CD4-positive, alpha-beta T cell (primary cell): ENCODE measurements at regions not wholly inside any gene's neighbourhood (a gene's known extent, or its start where the extent isn't known, plus 50 kb on each side); places are given as distances from the start of the nearest gene placed in this dataset.

ENCODE experiments used
- ATAC-seq: fragments of 200-7000 bp; cut with Tn5 transposase; one replicate; pipeline ENCODE4 v1.10.0; 2022; ENCODE audit warnings: mild to moderate bottlenecking; ENCODE audit not compliant: poor library complexity
- CTCF ChIA-PET: fragments of 350-600 bp; sonication (Branson Sonifier 250); formaldehyde crosslinking; loops from one replicate; lab custom pipeline; 2021; ENCODE audit warnings: antibody characterized with exemption, inconsistent platforms; lab: Charles Lee
- POLR2A ChIA-PET: fragments of 350-600 bp; sonication (Branson Sonifier 250); formaldehyde crosslinking; loops from one replicate; lab custom pipeline; 2021; ENCODE audit warnings: antibody characterized with exemption, inconsistent platforms; lab: Charles Lee
- DNase-seq, 14 experiments: peaks; one replicate each; pipeline ENCODE4 v3.0.0-alpha.2; 2013 to 2020; ENCODE audit warnings: mixed read lengths in 2 of 14
- H3K27ac ChIP-seq, 2 donors: one replicate each; pipeline versions ENCODE4 v1.5.1 to v1.7.0; 2013; ENCODE audit warnings: low read length in 2 of 2, low read depth in 1 of 2, mild to moderate bottlenecking in 1 of 2
- H3K27me3 ChIP-seq, 2 experiments: 1 replicate in 1 of 2; 2 replicates in 1 of 2; pipeline versions ENCODE4 v1.6.1 to v1.7.0; 2013; ENCODE audit warnings: low read length in 2 of 2, control low read depth in 1 of 2, mild to moderate bottlenecking in 1 of 2, moderate library complexity in 1 of 2; ENCODE audit not compliant: insufficient read depth in 2 of 2, control insufficient read depth in 1 of 2
- H3K36me3 ChIP-seq: one replicate; pipeline ENCODE4 v1.6.1; 2013; ENCODE audit warnings: low read length, control low read depth; ENCODE audit not compliant: insufficient read depth
- H3K4me1 ChIP-seq: one replicate; pipeline ENCODE4 v1.6.1; 2013; ENCODE audit warnings: low read length, control low read depth; ENCODE audit not compliant: insufficient read depth
- H3K4me3 ChIP-seq: one replicate; pipeline ENCODE4 v1.5.1; 2013; ENCODE audit warnings: mild to moderate bottlenecking, low read length, moderate library complexity
- H3K9me3 ChIP-seq, 2 experiments: 1 replicate in 1 of 2; 2 replicates in 1 of 2; pipeline versions ENCODE4 v1.6.1 to v1.7.0; 2013; ENCODE audit warnings: low read length in 2 of 2, mild to moderate bottlenecking in 2 of 2, control low read depth in 1 of 2, moderate library complexity in 1 of 2; ENCODE audit not compliant: control insufficient read depth in 1 of 2, insufficient read depth in 1 of 2
- H3K27ac Mint-ChIP-seq: one replicate; pipeline ENCODE4 v1.8.0; 2020; ENCODE audit warnings: mixed read lengths
- H3K27me3 Mint-ChIP-seq: one replicate; pipeline ENCODE4 v1.8.0; 2021; ENCODE audit warnings: mixed read lengths
- H3K36me3 Mint-ChIP-seq: one replicate; pipeline ENCODE4 v1.8.0; 2021; ENCODE audit warnings: low read depth, mixed read lengths
- H3K4me1 Mint-ChIP-seq: one replicate; pipeline ENCODE4 v1.8.0; 2021; ENCODE audit warnings: low read depth, mixed read lengths
- H3K4me3 Mint-ChIP-seq: one replicate; pipeline ENCODE4 v1.8.0; 2020; ENCODE audit warnings: mild to moderate bottlenecking, mixed read lengths
- H3K9me3 Mint-ChIP-seq: one replicate; pipeline ENCODE4 v1.8.0; 2020; ENCODE audit warnings: mixed read lengths
- CTCF ChIP-seq: fragments of 200-600 bp; IDR thresholded peaks from one replicate; pipeline ENCODE4 v1.8.0; 2022; ENCODE audit warnings: antibody characterized with exemption, mild to moderate bottlenecking
- intact Hi-C, 2 experiments: fragments of 100-400 bp; cut with DNase I in 1 of 2; cut with micrococcal nuclease in 1 of 2; formaldehyde crosslinking; loops; one replicate each; pipeline versions ENCODE4 v1.15.1 to v1.9.0; 2023 to 2025; cut with DNase I, micrococcal nuclease

- DNase-seq, result no peak
- peaks cover 5% of the 10 kb centered on the region for H3K27me3 Mint-ChIP-seq
- Histone ChIP-seq H3K4me1 (no peaks in the 10 kb centered on the region), H3K9me3 (no peaks in the 10 kb centered on the region), H3K4me3 (no peak overlapping the region), H3K27me3 (no peaks in the 10 kb centered on the region), H3K27ac (no peak overlapping the region), H3K36me3 (no peaks in the 10 kb centered on the region)
- no peaks in the 10 kb centered on the region for H3K36me3 Mint-ChIP-seq
- TF ChIP-seq CTCF, result no peak
- H3K9me3 Mint-ChIP-seq, result no peaks in the 10 kb centered on the region
- H3K4me1 Mint-ChIP-seq, result no peaks in the 10 kb centered on the region
- ChIA-PET CTCF (no interaction called here), POLR2A (no interaction called here)
- H3K4me3 Mint-ChIP-seq, result no peak overlapping the region
- no peak overlapping the region for H3K27ac Mint-ChIP-seq
- intact Hi-C loops, result no loop called here
- ATAC-seq, result no peak
Measured at GRCh38 chr6:71476872-71477271, 188.3 kb downstream of the OGFRL1 start.

- ChIA-PET CTCF (no interaction called here), POLR2A (no interaction called here)
- Mint-ChIP-seq H3K9me3 (no peaks in the 10 kb centered on the region), H3K27ac (no peak overlapping the region), H3K4me3 (no peak overlapping the region), H3K27me3 (no peaks in the 10 kb centered on the region), H3K36me3 (no peaks in the 10 kb centered on the region), H3K4me1 (no peaks in the 10 kb centered on the region)
- Histone ChIP-seq H3K9me3 (no peaks in the 10 kb centered on the region), H3K4me1 (no peaks in the 10 kb centered on the region), H3K36me3 (no peaks in the 10 kb centered on the region), H3K27me3 (no peaks in the 10 kb centered on the region), H3K27ac (no peak overlapping the region), H3K4me3 (no peak overlapping the region)
- no peak for DNase-seq
- intact Hi-C loops, result no loop called here
- no peak for TF ChIP-seq CTCF
- ATAC-seq, result no peak
Measured at GRCh38 chr6:71478834-71479541, 190.4 kb downstream of the OGFRL1 start.

GRCh38 chr6:71480577-71480976 is 192.0 kb downstream of the OGFRL1 start:
- Histone ChIP-seq H3K36me3 (no peaks in the 10 kb centered on the region), H3K4me3 (no peak overlapping the region), H3K4me1 (no peaks in the 10 kb centered on the region), H3K27me3 (no peaks in the 10 kb centered on the region), H3K9me3 (no peaks in the 10 kb centered on the region), H3K27ac (no peak overlapping the region)
- no peaks in the 10 kb centered on the region for H3K9me3 Mint-ChIP-seq
- ATAC-seq (no peak), DNase-seq (no peak)
- H3K27ac Mint-ChIP-seq, result no peak overlapping the region
- ChIA-PET CTCF (no interaction called here), POLR2A (no interaction called here)
- H3K4me1 Mint-ChIP-seq, result no peaks in the 10 kb centered on the region
- intact Hi-C loops, result no loop called here
- no peaks in the 10 kb centered on the region for H3K36me3 Mint-ChIP-seq
- no peaks in the 10 kb centered on the region for H3K27me3 Mint-ChIP-seq
- H3K4me3 Mint-ChIP-seq, result no peak overlapping the region
- no peak for TF ChIP-seq CTCF
